Brain microvascular endothelial cell (primary cell): ENCODE measurements at regions not wholly inside any gene's neighbourhood (a gene's known extent, or its start where the extent isn't known, plus 50 kb on each side); places are given as distances from the start of the nearest gene placed in this dataset.

ENCODE experiments used
- DNase-seq: peaks from one replicate; pipeline ENCODE4 v3.0.0-alpha.2; 2020
- H3K27ac ChIP-seq: fragments of 250-450 bp; sonication (Bioruptor Pico); 2 replicates; pipeline ENCODE4 v1.5.1; 2020; ENCODE audit warnings: mild to moderate bottlenecking, moderate library complexity
- H3K27me3 ChIP-seq: fragments of 250-450 bp; sonication (Bioruptor Pico); replicated peaks from 2 replicates; pipeline ENCODE4 v1.5.1; 2020; ENCODE audit warnings: mild to moderate bottlenecking
- H3K36me3 ChIP-seq: fragments of 250-450 bp; sonication (Bioruptor Pico); replicated peaks from 2 replicates; pipeline ENCODE4 v1.5.1; 2020; ENCODE audit warnings: mild to moderate bottlenecking
- H3K4me3 ChIP-seq: 2 replicates; pipeline ENCODE4 v1.5.1; 2011; ENCODE audit warnings: low read depth, mild to moderate bottlenecking, control low read depth, low read length, moderate library complexity
- CTCF ChIP-seq: IDR thresholded peaks from 2 replicates; pipeline ENCODE4 v1.5.1; 2011; ENCODE audit warnings: low read depth, mild to moderate bottlenecking, moderate library complexity, low read length, control low read depth, inconsistent platforms; ENCODE audit errors: missing control alignments
- in situ Hi-C: cut with HindIII; loops from 2 replicates; pipeline ENCODE4 v1.10.0; 2017; ENCODE audit warnings: low sequenced_read_pairs, low pct_ligation_motif_present

GRCh38 chr10:90199513-90199912 is 498.1 kb downstream of the KIF20B start:
- no peak for DNase-seq
- Histone ChIP-seq H3K4me3 (no peak overlapping the region), H3K27me3 (no peaks in the 10 kb centered on the region), H3K36me3 (no peaks in the 10 kb centered on the region), H3K27ac (no peak overlapping the region)
- no peak for TF ChIP-seq CTCF
- in situ Hi-C loops: no loop called here

- no peak for DNase-seq
- no peak overlapping the region for H3K4me3 ChIP-seq
- in situ Hi-C loops: no loop called here
Observed at GRCh38 chr10:90204131-90204955, 503.0 kb downstream of the KIF20B start.

GRCh38 chr10:90204956-90205314 is 503.5 kb downstream of the KIF20B start:
- no peaks in the 10 kb centered on the region for H3K27me3 ChIP-seq
- no peak for DNase-seq
- in situ Hi-C loops: no loop called here
- no peaks in the 10 kb centered on the region for H3K36me3 ChIP-seq
- H3K4me3 ChIP-seq: no peak overlapping the region
- no peak overlapping the region for H3K27ac ChIP-seq
- no peak for TF ChIP-seq CTCF

More at GRCh38 chr10:90204131-90204955, 503.0 kb downstream of the KIF20B start:
- Histone ChIP-seq H3K27me3 (no peaks in the 10 kb centered on the region), H3K27ac (no peak overlapping the region), H3K36me3 (no peaks in the 10 kb centered on the region)
- no peak for TF ChIP-seq CTCF

GRCh38 chr10:90205340-90205739 is 503.9 kb downstream of the KIF20B start:
- no peak for TF ChIP-seq CTCF
- in situ Hi-C loops: no loop called here

GRCh38 chr10:90213346-90213745 is 512.0 kb downstream of the KIF20B start:
- TF ChIP-seq CTCF: no peak
- no peaks in the 10 kb centered on the region for H3K27me3 ChIP-seq
- H3K36me3 ChIP-seq: no peaks in the 10 kb centered on the region
- H3K27ac ChIP-seq: no peak overlapping the region
- in situ Hi-C loops: no loop called here
- no peak for DNase-seq
- H3K4me3 ChIP-seq: no peak overlapping the region

More at GRCh38 chr10:90205340-90205739, 503.9 kb downstream of the KIF20B start:
- Histone ChIP-seq H3K36me3 (no peaks in the 10 kb centered on the region), H3K27ac (no peak overlapping the region), H3K27me3 (no peaks in the 10 kb centered on the region), H3K4me3 (no peak overlapping the region)
- no peak for DNase-seq

- no peak overlapping the region for H3K4me3 ChIP-seq
- DNase-seq: no peak
- in situ Hi-C loops: no loop called here
- no peaks in the 10 kb centered on the region for H3K27me3 ChIP-seq
- no peaks in the 10 kb centered on the region for H3K36me3 ChIP-seq
- TF ChIP-seq CTCF: no peak
- no peak overlapping the region for H3K27ac ChIP-seq
Observed at GRCh38 chr10:90218846-90219245, 517.5 kb downstream of the KIF20B start.
